ENCODE measurements at regions not wholly inside any gene's neighbourhood (a gene's known extent, or its start where the extent isn't known, plus 50 kb on each side); places are given as distances from the start of the nearest gene placed in this dataset.

GRCh38 chr6:11307226-11307625, 74.8 kb upstream of the NEDD9 start:
- TF ChIP-seq GATA2 (IDR thresholded peaks at IDR 0.05; ENCODE audit: low read depth, low read length): no peak
- TF ChIP-seq GATA3 (IDR thresholded peaks at IDR 0.05; ENCODE audit: low read depth, low read length): no peak

All from SH-SY5Y (cell line).